CD4-positive, alpha-beta T cell (primary cell): ENCODE measurements at regions not wholly inside any gene's neighbourhood (a gene's known extent, or its start where the extent isn't known, plus 50 kb on each side); places are given as distances from the start of the nearest gene placed in this dataset.

ENCODE experiments used
- ATAC-seq: fragments of 200-7000 bp; cut with Tn5 transposase; one replicate; pipeline ENCODE4 v1.10.0; 2022; ENCODE audit warnings: mild to moderate bottlenecking; ENCODE audit not compliant: poor library complexity
- CTCF ChIA-PET: fragments of 350-600 bp; sonication (Branson Sonifier 250); formaldehyde crosslinking; loops from one replicate; lab custom pipeline; 2021; ENCODE audit warnings: antibody characterized with exemption, inconsistent platforms; lab: Charles Lee
- POLR2A ChIA-PET: fragments of 350-600 bp; sonication (Branson Sonifier 250); formaldehyde crosslinking; loops from one replicate; lab custom pipeline; 2021; ENCODE audit warnings: antibody characterized with exemption, inconsistent platforms; lab: Charles Lee
- DNase-seq, 14 experiments: peaks; one replicate each; pipeline ENCODE4 v3.0.0-alpha.2; 2013 to 2020; ENCODE audit warnings: mixed read lengths in 2 of 14
- H3K27ac ChIP-seq, 2 donors: one replicate each; pipeline versions ENCODE4 v1.5.1 to v1.7.0; 2013; ENCODE audit warnings: low read length in 2 of 2, low read depth in 1 of 2, mild to moderate bottlenecking in 1 of 2
- H3K27me3 ChIP-seq, 2 experiments: 1 replicate in 1 of 2; 2 replicates in 1 of 2; pipeline versions ENCODE4 v1.6.1 to v1.7.0; 2013; ENCODE audit warnings: low read length in 2 of 2, control low read depth in 1 of 2, mild to moderate bottlenecking in 1 of 2, moderate library complexity in 1 of 2; ENCODE audit not compliant: insufficient read depth in 2 of 2, control insufficient read depth in 1 of 2
- H3K36me3 ChIP-seq: one replicate; pipeline ENCODE4 v1.6.1; 2013; ENCODE audit warnings: low read length, control low read depth; ENCODE audit not compliant: insufficient read depth
- H3K4me1 ChIP-seq: one replicate; pipeline ENCODE4 v1.6.1; 2013; ENCODE audit warnings: low read length, control low read depth; ENCODE audit not compliant: insufficient read depth
- H3K4me3 ChIP-seq: one replicate; pipeline ENCODE4 v1.5.1; 2013; ENCODE audit warnings: mild to moderate bottlenecking, low read length, moderate library complexity
- H3K9me3 ChIP-seq, 2 experiments: 1 replicate in 1 of 2; 2 replicates in 1 of 2; pipeline versions ENCODE4 v1.6.1 to v1.7.0; 2013; ENCODE audit warnings: low read length in 2 of 2, mild to moderate bottlenecking in 2 of 2, control low read depth in 1 of 2, moderate library complexity in 1 of 2; ENCODE audit not compliant: control insufficient read depth in 1 of 2, insufficient read depth in 1 of 2
- H3K27ac Mint-ChIP-seq: one replicate; pipeline ENCODE4 v1.8.0; 2020; ENCODE audit warnings: mixed read lengths
- H3K27me3 Mint-ChIP-seq: one replicate; pipeline ENCODE4 v1.8.0; 2021; ENCODE audit warnings: mixed read lengths
- H3K36me3 Mint-ChIP-seq: one replicate; pipeline ENCODE4 v1.8.0; 2021; ENCODE audit warnings: low read depth, mixed read lengths
- H3K4me1 Mint-ChIP-seq: one replicate; pipeline ENCODE4 v1.8.0; 2021; ENCODE audit warnings: low read depth, mixed read lengths
- H3K4me3 Mint-ChIP-seq: one replicate; pipeline ENCODE4 v1.8.0; 2020; ENCODE audit warnings: mild to moderate bottlenecking, mixed read lengths
- H3K9me3 Mint-ChIP-seq: one replicate; pipeline ENCODE4 v1.8.0; 2020; ENCODE audit warnings: mixed read lengths
- CTCF ChIP-seq: fragments of 200-600 bp; IDR thresholded peaks from one replicate; pipeline ENCODE4 v1.8.0; 2022; ENCODE audit warnings: antibody characterized with exemption, mild to moderate bottlenecking
- intact Hi-C, 2 experiments: fragments of 100-400 bp; cut with DNase I in 1 of 2; cut with micrococcal nuclease in 1 of 2; formaldehyde crosslinking; loops; one replicate each; pipeline versions ENCODE4 v1.15.1 to v1.9.0; 2023 to 2025; cut with DNase I, micrococcal nuclease

- Mint-ChIP-seq H3K4me3 (no peak overlapping the region), H3K4me1 (no peaks in the 10 kb centered on the region), H3K27ac (no peak overlapping the region), H3K9me3 (peaks cover 3% of the 10 kb centered on the region), H3K27me3 (no peaks in the 10 kb centered on the region), H3K36me3 (no peaks in the 10 kb centered on the region)
- H3K4me1 ChIP-seq = no peaks in the 10 kb centered on the region
- no peak for ATAC-seq
- H3K27me3 ChIP-seq = no peaks in the 10 kb centered on the region
- ChIA-PET POLR2A (no interaction called here), CTCF (no interaction called here)
- DNase-seq = no peak
- no peak overlapping the region for H3K27ac ChIP-seq
- H3K4me3 ChIP-seq = no peak overlapping the region
- no peak for TF ChIP-seq CTCF
- H3K9me3 ChIP-seq = no peaks in the 10 kb centered on the region
- no peaks in the 10 kb centered on the region for H3K36me3 ChIP-seq
- intact Hi-C loops = no loop called here
Measured at GRCh38 chr2:22842205-22842869, 542.6 kb upstream of the KLHL29 start.

DNA sequence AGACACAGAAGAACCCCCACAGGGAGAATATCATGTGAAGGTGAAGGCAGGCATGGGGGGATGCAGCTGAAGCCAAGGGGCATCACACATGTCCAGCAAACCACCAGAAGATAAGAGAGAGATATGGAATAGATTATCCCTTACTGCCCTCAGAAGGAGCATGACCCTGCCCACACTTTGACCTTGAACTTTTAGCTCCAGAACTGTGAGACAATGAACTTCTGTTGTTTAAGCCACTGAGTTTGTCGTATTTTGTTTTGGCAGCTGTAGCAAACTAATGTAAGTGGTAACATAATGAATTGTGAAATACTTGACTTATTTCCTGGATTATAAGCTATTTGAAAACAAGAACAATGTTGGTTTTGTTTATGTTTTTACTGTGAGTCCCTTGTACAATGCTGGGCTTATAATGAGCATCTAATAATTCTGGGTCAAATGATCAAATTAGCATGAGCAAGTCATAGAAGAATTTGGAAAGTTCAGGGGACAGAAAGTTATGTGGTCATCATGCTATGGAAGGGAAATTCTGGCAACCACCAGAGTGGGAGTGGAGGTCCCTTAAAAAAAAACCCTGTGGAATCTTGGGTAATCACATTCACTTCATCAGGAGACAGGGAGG lies 541.0 kb upstream of the KLHL29 start:
- CTCF ChIA-PET = no interaction called here
- POLR2A ChIA-PET = no interaction called here
- no peak overlapping the region for H3K4me3 Mint-ChIP-seq
- H3K4me1 Mint-ChIP-seq = no peaks in the 10 kb centered on the region
- Histone ChIP-seq H3K27me3 (no peaks in the 10 kb centered on the region), H3K36me3 (no peaks in the 10 kb centered on the region), H3K27ac (no peak overlapping the region), H3K4me1 (no peaks in the 10 kb centered on the region), H3K4me3 (no peak overlapping the region), H3K9me3 (no peaks in the 10 kb centered on the region)
- no peak overlapping the region for H3K27ac Mint-ChIP-seq
- H3K9me3 Mint-ChIP-seq = peaks cover 3% of the 10 kb centered on the region
- H3K27me3 Mint-ChIP-seq = no peaks in the 10 kb centered on the region
- intact Hi-C loops = no loop called here
- no peaks in the 10 kb centered on the region for H3K36me3 Mint-ChIP-seq
- DNase-seq (no peak), ATAC-seq (no peak)
- TF ChIP-seq CTCF = no peak

GRCh38 chr2:22850310-22850709 lies 534.7 kb upstream of the KLHL29 start:
- Mint-ChIP-seq H3K4me3 (no peak overlapping the region), H3K9me3 (peaks cover 9% of the 10 kb centered on the region), H3K27me3 (no peaks in the 10 kb centered on the region), H3K36me3 (no peaks in the 10 kb centered on the region), H3K27ac (no peak overlapping the region), H3K4me1 (no peaks in the 10 kb centered on the region)
- Histone ChIP-seq H3K9me3 (no peaks in the 10 kb centered on the region), H3K27ac (no peak overlapping the region), H3K36me3 (no peaks in the 10 kb centered on the region), H3K27me3 (peaks cover 0 to under 1% of the 10 kb centered on the region in 2 experiments), H3K4me1 (no peaks in the 10 kb centered on the region), H3K4me3 (no peak overlapping the region)
- no peak for ATAC-seq
- intact Hi-C loops = no loop called here
- CTCF ChIA-PET = no interaction called here
- no peak for DNase-seq
- POLR2A ChIA-PET = no interaction called here
- TF ChIP-seq CTCF = no peak
